Fibroblast of gingiva (primary cell): ENCODE measurements at regions not wholly inside any gene's neighbourhood (a gene's known extent, or its start where the extent isn't known, plus 50 kb on each side); places are given as distances from the start of the nearest gene placed in this dataset.

Experiments used
- DNase-seq: peaks from one replicate; pipeline ENCODE4 v3.0.0-alpha.2; 2011; ENCODE audit warnings: low read depth

DNA sequence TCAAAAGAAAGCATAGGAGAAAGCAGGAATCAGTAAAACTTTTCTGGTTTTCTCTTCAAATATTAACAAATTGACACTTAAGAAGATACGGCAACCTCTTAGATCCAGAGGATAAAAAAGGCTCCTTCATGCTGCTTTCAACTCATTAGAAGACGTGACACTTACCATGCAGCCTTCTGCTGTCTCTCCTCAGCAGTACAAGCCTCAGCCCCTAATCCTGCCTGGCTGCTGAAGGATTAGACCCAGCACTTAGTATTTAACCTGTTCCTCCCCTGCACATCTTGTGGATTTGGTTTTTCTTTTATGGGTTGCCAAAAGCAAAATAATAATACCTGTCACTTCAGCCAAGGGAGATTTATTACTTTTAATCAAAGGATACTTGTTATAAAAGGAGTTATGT lies 108.4 kb downstream of the LYZL1 start:
- DNase-seq = no peak

DNA sequence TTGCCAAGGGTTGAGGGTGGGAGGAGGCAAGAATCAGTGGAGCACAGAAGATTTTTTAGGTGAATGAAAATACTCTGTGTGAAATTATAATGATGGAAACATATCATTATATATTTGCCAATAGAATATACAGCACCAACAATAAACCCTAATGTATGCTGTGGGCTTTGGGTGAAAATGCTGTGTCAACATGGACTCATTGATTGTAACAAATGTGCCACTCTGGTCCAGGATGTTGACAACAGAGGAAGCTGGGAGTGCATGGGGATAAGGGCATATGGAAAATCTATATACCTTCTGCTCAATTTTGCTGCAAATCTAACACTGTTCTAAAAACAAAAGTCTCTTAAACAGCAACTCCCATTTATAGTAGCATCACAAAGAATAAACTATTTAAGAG lies 114.3 kb downstream of the LYZL1 start:
- DNase-seq = no peak

DNA sequence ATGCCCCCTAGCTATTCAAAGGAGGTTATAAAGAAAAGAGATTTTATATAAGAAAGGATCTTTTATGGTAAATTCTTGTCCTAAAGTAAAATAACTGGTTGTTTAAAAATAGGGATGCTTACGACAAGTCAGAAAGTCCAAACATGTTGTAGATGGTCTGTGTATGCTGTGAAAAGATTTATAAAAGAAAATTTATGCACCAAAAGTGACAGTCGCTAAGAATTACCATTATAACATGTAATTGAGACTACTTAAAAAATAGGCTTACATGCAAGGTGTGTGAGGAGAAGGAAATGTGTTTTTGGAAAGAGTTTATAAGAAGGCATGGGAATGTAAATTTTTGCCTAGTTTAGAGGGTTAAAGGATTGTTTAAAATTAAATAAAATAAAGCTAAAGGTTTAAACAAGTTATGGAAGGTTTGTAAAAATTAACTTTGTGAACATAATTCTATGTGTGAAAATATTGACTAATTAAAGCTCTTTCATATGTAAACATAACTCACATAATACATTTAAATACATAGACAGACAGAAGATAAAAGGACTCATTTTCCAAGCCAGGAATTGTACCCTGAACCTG lies 118.5 kb downstream of the LYZL1 start:
- no peak for DNase-seq
